HEK293 (cell line): ENCODE measurements at regions not wholly inside any gene's neighbourhood (a gene's known extent, or its start where the extent isn't known, plus 50 kb on each side); places are given as distances from the start of the nearest gene placed in this dataset.

ENCODE experiments used
- CTCF ChIP-seq: fragments of 450-650 bp; formaldehyde crosslinking; IDR thresholded peaks from 2 replicates; pipeline ENCODE4 v1.5.1; 2016; ENCODE audit warnings: missing biosample characterization, missing genetic modification characterization
- GLI4 ChIP-seq: fragments of 450-650 bp; formaldehyde crosslinking; IDR thresholded peaks from 2 replicates; pipeline ENCODE4 v1.5.1; 2016; ENCODE audit warnings: missing biosample characterization, missing genetic modification characterization
- TCF7L2 ChIP-seq: IDR thresholded peaks from 2 replicates; pipeline ENCODE4 v1.6.1; 2011; ENCODE audit warnings: low read depth, mild to moderate bottlenecking, inconsistent platforms, low read length, moderate library complexity, borderline replicate concordance
- ZBTB11 ChIP-seq: fragments of 450-650 bp; formaldehyde crosslinking; conservative IDR thresholded peaks from 2 replicates; pipeline ENCODE4 v1.5.1; 2016; ENCODE audit warnings: low read depth, missing biosample characterization, missing genetic modification characterization
- ZNF121 ChIP-seq: fragments of 450-650 bp; formaldehyde crosslinking; IDR thresholded peaks from 2 replicates; pipeline ENCODE4 v1.5.1; 2016; ENCODE audit warnings: missing biosample characterization, missing genetic modification characterization
- ZNF140 ChIP-seq: fragments of 450-650 bp; formaldehyde crosslinking; IDR thresholded peaks from 2 replicates; pipeline ENCODE4 v1.5.1; 2016; ENCODE audit warnings: missing biosample characterization, missing genetic modification characterization
- ZNF23 ChIP-seq: fragments of 450-650 bp; formaldehyde crosslinking; IDR thresholded peaks from 2 replicates; pipeline ENCODE4 v1.5.1; 2016; ENCODE audit warnings: missing biosample characterization, missing genetic modification characterization, borderline replicate concordance
- ZNF350 ChIP-seq: fragments of 450-650 bp; formaldehyde crosslinking; IDR thresholded peaks from 2 replicates; pipeline ENCODE4 v1.5.0; 2017; ENCODE audit warnings: missing biosample characterization, mild to moderate bottlenecking, missing genetic modification characterization
- ZNF473 ChIP-seq: fragments of 450-650 bp; formaldehyde crosslinking; IDR thresholded peaks from 2 replicates; pipeline ENCODE4 v1.5.1; 2017; ENCODE audit warnings: missing biosample characterization, missing genetic modification characterization
- ZNF707 ChIP-seq: fragments of 450-650 bp; formaldehyde crosslinking; IDR thresholded peaks from 2 replicates; pipeline ENCODE4 v1.5.1; 2016; ENCODE audit warnings: missing biosample characterization, missing genetic modification characterization
- ZNF747 ChIP-seq: fragments of 450-650 bp; formaldehyde crosslinking; IDR thresholded peaks from 2 replicates; pipeline ENCODE4 v1.5.1; 2016; ENCODE audit warnings: missing biosample characterization, missing genetic modification characterization

GRCh38 chrX:98111684-98112083 lies 1228.0 kb downstream of the RPA4 start:
- TF ChIP-seq ZNF707: no peak
- TF ChIP-seq ZNF121: no peak
- TF ChIP-seq CTCF: no peak
- no peak for TF ChIP-seq ZNF350 (tag by site-specific recombination)
- TF ChIP-seq TCF7L2: no peak
- TF ChIP-seq ZNF747 (tag by site-specific recombination): no peak
- TF ChIP-seq ZNF23 (tag by site-specific recombination): no peak
- no peak for TF ChIP-seq ZBTB11
- TF ChIP-seq ZNF140 (tag by site-specific recombination): no peak
- TF ChIP-seq ZNF473 (tag by site-specific recombination): no peak
- no peak for TF ChIP-seq GLI4
